ENCODE measurements at regions not wholly inside any gene's neighbourhood (a gene's known extent, or its start where the extent isn't known, plus 50 kb on each side); places are given as distances from the start of the nearest gene placed in this dataset.
A peak's percentile ranks its signal among the peaks of the same experiment; 100 is the strongest.

DNA sequence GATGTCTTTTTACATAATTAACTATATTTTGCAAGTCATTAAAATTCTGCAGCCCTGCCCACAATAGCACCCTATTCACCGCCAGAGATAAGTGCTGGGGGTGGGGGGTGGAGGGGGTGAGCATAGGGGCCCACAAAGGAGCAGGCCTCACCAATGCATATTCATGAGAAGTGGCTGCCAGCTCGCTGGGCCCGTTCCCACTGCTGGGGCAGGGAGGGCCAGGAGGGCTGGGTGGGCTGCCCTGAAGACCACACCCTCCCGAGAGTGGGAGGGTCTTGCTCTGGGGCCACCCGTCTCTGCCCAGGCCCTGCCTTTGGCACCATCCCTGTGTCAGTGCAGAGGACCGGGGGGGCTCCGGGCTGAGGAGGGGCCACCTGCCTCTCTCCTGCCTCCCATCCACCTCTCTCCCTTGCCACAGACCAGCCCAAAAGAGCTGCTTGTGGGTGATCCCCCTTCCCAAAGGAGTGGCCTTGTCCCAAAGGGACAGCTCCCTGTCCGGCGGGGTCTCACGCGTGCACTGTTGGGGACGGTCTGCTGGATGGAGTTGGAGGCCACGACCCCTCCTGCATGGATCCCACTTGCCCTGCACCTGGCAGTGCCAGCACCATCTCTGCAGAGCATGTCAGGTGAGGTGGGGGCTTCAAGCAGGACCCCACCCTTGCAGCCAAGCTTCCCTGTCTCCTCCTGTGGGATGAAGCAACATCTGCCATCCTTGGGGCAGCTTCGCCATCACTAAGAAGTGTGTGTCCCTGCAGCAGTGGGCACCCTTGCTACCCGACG lies 138.8 kb upstream of the GPC1 start:
- intact Hi-C loops (cut with DNase I): loop anchor here in 1 of 4 donors (10.0 kb wide), 2 partner anchors 62 to 138 kb away; partner anchors contain the start of gene GPC1
- H3K4me1 ChIP-seq (ENCODE audit: control insufficient read depth, insufficient read depth, low read length): no peaks in the 10 kb centered on the region
- H3K27ac ChIP-seq (ENCODE audit: low read length): no peak overlapping the region
- ATAC-seq (peak in 1 of 2 donors; percentile 3), DNase-seq (no peak)
- no peaks in the 10 kb centered on the region for H3K27me3 ChIP-seq (ENCODE audit: control insufficient read depth, insufficient read depth)
- no peak overlapping the region for H3K4me3 ChIP-seq (ENCODE audit: low read length)
- 67% methylated on average over 16 of the region's 16 CpGs for WGBS
- H3K9me3 ChIP-seq (ENCODE audit: control insufficient read depth, low read length): no peaks in the 10 kb centered on the region

DNA sequence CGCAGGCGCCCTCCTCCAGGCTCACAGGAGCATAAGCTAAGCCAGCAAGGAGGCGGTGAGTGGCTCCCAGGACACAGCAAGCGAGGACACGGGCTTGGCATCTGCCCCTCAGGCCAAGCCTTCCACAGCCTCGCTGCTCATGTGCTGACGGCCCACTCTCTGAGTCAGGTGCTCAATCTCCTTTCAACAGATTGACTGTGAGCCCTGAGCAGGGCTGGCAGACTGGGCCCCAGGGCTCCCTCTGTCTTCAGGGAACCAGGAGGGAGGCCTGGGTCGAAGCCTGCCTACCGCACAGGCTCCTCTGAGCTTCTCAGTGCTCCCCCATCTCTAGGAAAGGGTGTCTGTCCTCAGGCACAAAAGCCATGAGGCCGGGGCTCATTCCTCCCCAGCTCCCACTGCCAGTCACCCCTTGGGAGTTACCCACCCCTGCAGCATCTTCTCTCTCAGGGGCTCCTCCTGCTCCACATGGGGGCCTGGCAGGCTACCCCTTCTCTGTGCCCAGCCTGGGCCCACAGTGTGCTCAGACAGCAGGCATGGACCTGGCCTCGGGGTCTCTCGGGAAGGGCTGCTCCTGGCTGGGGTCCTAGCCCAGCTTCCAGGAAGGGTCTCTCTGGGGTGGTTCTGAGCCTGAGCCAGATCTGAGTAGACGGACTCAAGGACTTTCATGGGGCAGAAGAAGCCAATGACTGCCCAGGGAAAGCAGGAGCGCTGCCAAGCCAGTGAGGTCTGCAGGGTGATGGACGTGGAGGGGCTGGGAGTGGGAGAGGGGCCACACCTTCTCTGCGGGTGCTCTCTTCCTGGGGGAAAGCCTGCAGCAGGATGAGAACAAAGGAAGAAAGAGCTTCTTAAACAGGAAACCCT lies 138.0 kb upstream of the GPC1 start:
- peak; percentile 64 to 88 (median 88) for DNase-seq
- Histone ChIP-seq H3K4me1 (ENCODE audit: control insufficient read depth, insufficient read depth, low read length) (no peaks in the 10 kb centered on the region), H3K9me3 (ENCODE audit: control insufficient read depth, low read length) (no peaks in the 10 kb centered on the region), H3K27ac (ENCODE audit: low read length) (no peak overlapping the region), H3K4me3 (ENCODE audit: low read length) (no peak overlapping the region), H3K27me3 (ENCODE audit: control insufficient read depth, insufficient read depth) (no peaks in the 10 kb centered on the region)
- intact Hi-C loops (cut with DNase I): loop anchor here in 1 of 4 donors (10.0 kb wide), 2 partner anchors 63 to 137 kb away; partner anchors contain the start of gene GPC1
- WGBS: 65% methylated on average over 16 of the region's 16 CpGs
- peak; percentile 79 to 86 for ATAC-seq

DNA sequence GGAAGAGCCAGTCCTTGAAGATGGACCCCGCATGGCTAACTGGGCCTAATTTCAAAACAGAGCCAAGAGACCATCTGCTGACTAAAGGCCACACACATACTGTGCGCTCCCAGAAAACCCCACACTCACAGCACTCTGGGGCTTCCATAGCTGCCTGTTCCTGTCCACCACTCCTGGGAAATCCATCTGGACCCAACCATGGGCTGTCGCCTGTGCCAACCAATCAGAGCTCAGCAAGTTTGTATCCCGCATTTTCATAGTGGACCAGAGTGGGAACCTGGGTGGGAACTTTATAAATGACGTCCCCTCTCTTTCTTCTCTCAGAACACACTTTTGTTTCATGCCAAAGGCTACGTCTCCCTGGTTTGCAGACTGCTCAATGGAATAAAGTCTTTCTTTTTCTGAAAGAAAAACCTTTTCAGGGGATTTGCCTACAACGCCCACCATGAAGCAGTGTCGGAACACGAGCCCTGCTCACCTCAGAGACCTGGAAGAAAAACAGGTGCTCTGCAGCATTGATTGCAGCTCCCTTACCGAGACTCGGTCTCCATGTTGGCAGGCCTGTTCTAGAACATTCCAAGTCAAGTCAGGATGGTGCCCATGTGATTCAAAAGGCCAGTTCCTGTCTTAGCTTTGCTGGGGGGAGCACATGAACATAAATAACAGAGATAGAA lies 137.2 kb upstream of the GPC1 start:
- ATAC-seq (no peak), DNase-seq (no peak)
- no peak overlapping the region for H3K4me3 ChIP-seq (ENCODE audit: low read length)
- no peaks in the 10 kb centered on the region for H3K4me1 ChIP-seq (ENCODE audit: control insufficient read depth, insufficient read depth, low read length)
- H3K27me3 ChIP-seq (ENCODE audit: control insufficient read depth, insufficient read depth): no peaks in the 10 kb centered on the region
- H3K9me3 ChIP-seq (ENCODE audit: control insufficient read depth, low read length): no peaks in the 10 kb centered on the region
- no peak overlapping the region for H3K27ac ChIP-seq (ENCODE audit: low read length)
- intact Hi-C loops (cut with DNase I): loop anchor here in 1 of 4 donors (10.0 kb wide), 2 partner anchors 63 to 137 kb away; partner anchors contain the start of gene GPC1
- 86% methylated on average over 11 of the region's 11 CpGs for WGBS

DNA sequence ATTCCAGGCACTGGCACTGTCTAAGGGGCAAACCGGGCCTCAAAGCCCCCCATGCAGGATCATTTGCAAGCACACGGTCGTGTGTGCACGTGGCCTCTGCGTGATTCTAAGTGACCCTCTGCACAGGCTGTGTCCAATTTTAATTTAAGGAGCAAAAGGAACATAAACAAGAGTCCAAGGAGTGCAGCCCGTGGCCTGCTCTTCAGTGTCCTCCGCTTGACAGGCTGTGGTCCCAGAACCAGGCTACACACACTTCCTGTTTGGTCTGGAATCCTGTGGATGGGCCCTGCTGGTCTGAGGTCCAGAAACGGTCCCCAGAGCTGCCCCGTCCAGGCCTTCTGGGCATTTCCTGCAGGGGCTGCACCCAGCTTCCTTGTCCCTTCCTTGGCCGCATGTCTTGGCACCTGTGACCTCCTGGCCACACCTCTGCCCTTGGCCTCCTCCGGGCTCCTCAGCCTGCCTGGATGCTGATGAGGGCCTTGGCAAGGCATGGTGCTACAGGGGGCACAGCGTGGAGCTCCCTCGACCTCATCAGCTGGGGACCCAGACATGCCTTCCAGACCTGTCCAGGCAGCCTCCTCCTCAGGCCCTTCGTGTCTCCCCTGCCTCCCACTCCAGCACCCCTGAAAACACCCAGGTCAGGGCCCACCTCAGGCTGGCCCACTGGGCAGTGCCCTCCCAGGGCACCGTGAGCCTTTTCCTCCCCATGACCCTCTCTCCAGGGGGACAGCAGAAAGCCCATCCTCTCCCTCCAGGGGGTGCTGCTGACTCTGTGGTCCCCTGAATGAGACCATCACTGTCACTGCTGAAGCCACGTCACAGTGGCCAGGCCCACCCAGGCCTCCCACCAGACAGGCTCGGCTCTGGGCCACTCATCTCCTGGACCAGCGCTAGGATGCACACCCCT lies 136.4 kb upstream of the GPC1 start:
- intact Hi-C loops (cut with DNase I): loop anchor here in 1 of 4 donors (10.0 kb wide), 2 partner anchors 64 to 136 kb away; partner anchors contain the start of gene GPC1
- ATAC-seq (no peak), DNase-seq (no peak)
- Histone ChIP-seq H3K27me3 (ENCODE audit: control insufficient read depth, insufficient read depth) (no peaks in the 10 kb centered on the region), H3K4me3 (ENCODE audit: low read length) (no peak overlapping the region), H3K9me3 (ENCODE audit: control insufficient read depth, low read length) (no peaks in the 10 kb centered on the region), H3K27ac (ENCODE audit: low read length) (no peak overlapping the region), H3K4me1 (ENCODE audit: control insufficient read depth, insufficient read depth, low read length) (no peaks in the 10 kb centered on the region)
- WGBS: 85% methylated on average over 18 of the region's 18 CpGs

DNA sequence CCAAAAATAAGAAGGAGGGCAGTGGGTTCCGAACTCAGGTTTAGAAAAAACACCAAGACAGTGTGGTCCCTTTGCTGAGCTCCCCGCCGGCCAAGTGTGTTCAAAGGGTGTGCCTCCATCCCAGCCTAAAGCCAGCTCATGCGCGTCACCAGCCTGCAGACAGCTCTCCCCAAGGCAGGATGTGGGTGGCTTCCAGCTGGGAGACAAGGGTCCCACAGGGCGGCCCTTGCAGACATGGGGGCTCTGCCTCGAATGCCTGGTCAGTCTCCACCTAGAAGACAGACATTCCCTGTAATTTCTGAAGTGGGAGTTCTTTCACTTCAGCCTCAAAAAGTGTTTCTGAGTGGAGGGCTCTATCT lies 135.8 kb upstream of the GPC1 start:
- 59% methylated on average over 7 of the region's 7 CpGs for WGBS
- H3K4me1 ChIP-seq (ENCODE audit: control insufficient read depth, insufficient read depth, low read length): no peaks in the 10 kb centered on the region
- no peak for DNase-seq
- no peak for ATAC-seq
- H3K27ac ChIP-seq (ENCODE audit: low read length): no peak overlapping the region
- H3K9me3 ChIP-seq (ENCODE audit: control insufficient read depth, low read length): no peaks in the 10 kb centered on the region
- intact Hi-C loops (cut with DNase I): loop anchor here in 1 of 4 donors (10.0 kb wide), 2 partner anchors 65 to 135 kb away; partner anchors contain the start of gene GPC1
- no peaks in the 10 kb centered on the region for H3K27me3 ChIP-seq (ENCODE audit: control insufficient read depth, insufficient read depth)
- no peak overlapping the region for H3K4me3 ChIP-seq (ENCODE audit: low read length)

DNA sequence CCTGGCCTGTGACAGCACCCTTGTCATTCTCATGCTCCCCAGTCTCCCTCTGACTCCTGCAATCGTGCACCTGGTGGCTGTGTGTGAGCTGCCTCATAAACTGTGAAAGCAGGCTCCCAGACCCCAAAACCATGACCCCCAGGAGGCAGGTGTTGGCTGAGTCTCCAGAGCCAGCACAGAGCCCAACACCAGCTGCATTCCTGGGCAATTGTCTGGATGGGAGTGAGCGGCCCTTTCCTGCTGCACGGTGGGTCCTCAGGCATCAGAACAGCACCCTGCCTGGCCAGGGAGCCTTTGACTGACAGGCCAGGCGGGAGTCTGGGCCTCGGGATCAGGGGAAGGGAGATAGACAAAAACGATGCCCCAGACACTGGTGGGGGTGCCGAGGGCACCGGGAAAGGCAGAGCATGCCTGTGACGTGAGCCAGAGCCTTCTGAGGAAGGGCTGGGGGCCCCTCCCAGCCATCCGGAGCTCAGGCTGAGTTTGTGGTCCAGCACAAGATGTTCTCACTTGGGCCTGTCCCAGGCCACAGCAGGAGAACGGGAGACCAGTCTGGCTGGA lies 135.1 kb upstream of the GPC1 start:
- Histone ChIP-seq H3K4me1 (ENCODE audit: control insufficient read depth, insufficient read depth, low read length) (no peaks in the 10 kb centered on the region), H3K27me3 (ENCODE audit: control insufficient read depth, insufficient read depth) (no peaks in the 10 kb centered on the region), H3K4me3 (ENCODE audit: low read length) (no peak overlapping the region), H3K27ac (ENCODE audit: low read length) (no peak overlapping the region), H3K9me3 (ENCODE audit: control insufficient read depth, low read length) (no peaks in the 10 kb centered on the region)
- 52% methylated on average over 11 of the region's 11 CpGs for WGBS
- intact Hi-C loops (cut with DNase I): no loop called here
- no peak for ATAC-seq
- DNase-seq: no peak

DNA sequence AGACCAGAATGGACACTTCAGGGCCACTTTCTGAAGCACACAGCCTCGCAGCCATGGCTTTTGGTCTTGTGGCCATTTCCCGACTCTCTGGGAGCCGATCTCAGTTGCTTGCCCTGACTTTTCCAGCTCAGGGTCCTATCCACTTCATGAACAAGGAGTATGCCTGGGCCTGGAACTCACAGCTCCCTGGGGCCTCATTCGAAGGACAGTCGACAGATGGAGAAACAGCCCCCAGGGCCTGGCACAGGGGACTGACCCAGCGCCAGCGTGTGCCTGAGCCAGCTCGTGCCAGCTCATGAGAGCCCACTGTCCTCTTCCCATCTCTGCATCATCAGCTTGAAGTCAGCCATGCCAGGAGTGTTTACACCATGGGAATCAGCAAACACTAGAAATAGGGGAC lies 134.6 kb upstream of the GPC1 start:
- DNase-seq (no peak), ATAC-seq (no peak)
- Histone ChIP-seq H3K4me3 (ENCODE audit: low read length) (no peak overlapping the region), H3K27ac (ENCODE audit: low read length) (no peak overlapping the region), H3K9me3 (ENCODE audit: control insufficient read depth, low read length) (no peaks in the 10 kb centered on the region), H3K27me3 (ENCODE audit: control insufficient read depth, insufficient read depth) (no peaks in the 10 kb centered on the region), H3K4me1 (ENCODE audit: control insufficient read depth, insufficient read depth, low read length) (no peaks in the 10 kb centered on the region)
- WGBS: 92% methylated on average over 8 of the region's 8 CpGs
- intact Hi-C loops (cut with DNase I): no loop called here

DNA sequence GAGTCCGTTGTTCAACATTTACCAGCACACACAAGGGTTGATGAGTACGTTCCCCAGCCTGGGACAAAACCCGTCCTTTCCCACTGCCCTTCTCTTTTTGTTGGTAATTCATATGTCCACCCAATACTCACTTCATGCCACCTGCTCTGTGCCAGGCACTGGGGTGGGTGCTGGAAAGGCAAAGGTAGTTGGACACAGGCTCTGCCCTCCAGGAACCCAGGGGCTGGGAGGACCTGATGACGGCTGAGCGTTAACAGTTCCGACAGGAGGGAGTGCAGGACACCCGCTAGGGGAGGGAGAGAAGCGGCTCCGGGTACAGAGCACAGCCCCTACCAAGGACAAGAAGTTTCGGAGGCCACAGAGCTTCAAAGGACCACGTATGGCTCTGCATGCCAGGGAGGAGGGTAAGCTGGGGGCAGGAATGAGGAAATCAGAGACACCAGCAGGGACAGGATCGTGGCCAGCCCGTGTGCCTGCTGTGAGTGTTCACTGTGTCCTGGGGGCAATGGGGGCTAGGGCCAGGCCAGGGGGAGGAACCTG lies 134.1 kb upstream of the GPC1 start:
- no peaks in the 10 kb centered on the region for H3K9me3 ChIP-seq (ENCODE audit: control insufficient read depth, low read length)
- no peak overlapping the region for H3K27ac ChIP-seq (ENCODE audit: low read length)
- no peak overlapping the region for H3K4me3 ChIP-seq (ENCODE audit: low read length)
- H3K4me1 ChIP-seq (ENCODE audit: control insufficient read depth, insufficient read depth, low read length): no peaks in the 10 kb centered on the region
- no peaks in the 10 kb centered on the region for H3K27me3 ChIP-seq (ENCODE audit: control insufficient read depth, insufficient read depth)
- intact Hi-C loops (cut with DNase I): no loop called here
- WGBS: 91% methylated on average over 13 of the region's 13 CpGs
- no peak for ATAC-seq
- DNase-seq: no peak

DNA sequence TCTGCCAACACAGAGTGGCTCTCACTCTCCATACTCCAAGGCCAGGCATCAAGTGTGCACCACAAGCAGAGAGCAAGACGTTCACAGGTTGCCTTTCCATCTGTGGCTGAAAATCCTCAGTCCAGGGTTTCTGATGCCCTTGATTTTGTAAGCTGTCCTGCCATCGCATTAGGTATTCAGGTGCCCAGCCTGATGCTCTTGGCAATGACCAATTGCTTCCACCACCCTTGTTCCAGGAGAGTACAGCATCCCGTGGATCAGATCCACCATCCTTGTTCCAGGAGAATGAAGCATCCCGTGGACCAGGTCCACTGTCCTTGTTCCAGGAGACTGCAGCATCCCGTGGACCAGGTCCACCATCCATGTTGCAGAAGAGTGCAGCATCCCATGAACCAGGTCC lies 133.4 kb upstream of the GPC1 start:
- Histone ChIP-seq H3K27ac (ENCODE audit: low read length) (no peak overlapping the region), H3K4me1 (ENCODE audit: control insufficient read depth, insufficient read depth, low read length) (no peaks in the 10 kb centered on the region), H3K4me3 (ENCODE audit: low read length) (no peak overlapping the region), H3K27me3 (ENCODE audit: control insufficient read depth, insufficient read depth) (no peaks in the 10 kb centered on the region), H3K9me3 (ENCODE audit: control insufficient read depth, low read length) (no peaks in the 10 kb centered on the region)
- WGBS: 92% methylated on average over 5 of the region's 5 CpGs
- intact Hi-C loops (cut with DNase I): no loop called here
- ATAC-seq (no peak), DNase-seq (no peak)

All from right cardiac atrium (tissue), 5 donors.